ENCODE measurements at regions not wholly inside any gene's neighbourhood (a gene's known extent, or its start where the extent isn't known, plus 50 kb on each side); places are given as distances from the start of the nearest gene placed in this dataset.

GRCh38 chr9:71479621-71480020, 288.7 kb downstream of the CEMIP2 start:
- TF ChIP-seq POLR2A (IDR thresholded peaks at IDR 0.05): no peak
- no peak for TF ChIP-seq CTCF (IDR thresholded peaks at IDR 0.05 in 4 of 5, conservative IDR thresholded peaks at IDR 0.05 in 1 of 5)
